Erythroblast (primary cell): ENCODE measurements at regions not wholly inside any gene's neighbourhood (a gene's known extent, or its start where the extent isn't known, plus 50 kb on each side); places are given as distances from the start of the nearest gene placed in this dataset.

Experiments
- GATA1 ChIP-seq: IDR thresholded peaks from 2 replicates; pipeline ENCODE4 v1.6.1; 2011; ENCODE audit warnings: low read depth, mild to moderate bottlenecking, control low read depth, low read length, moderate library complexity
- POLR2A ChIP-seq: IDR thresholded peaks from 2 replicates; pipeline ENCODE4 v1.6.1; 2011; ENCODE audit warnings: mild to moderate bottlenecking, low read length

DNA sequence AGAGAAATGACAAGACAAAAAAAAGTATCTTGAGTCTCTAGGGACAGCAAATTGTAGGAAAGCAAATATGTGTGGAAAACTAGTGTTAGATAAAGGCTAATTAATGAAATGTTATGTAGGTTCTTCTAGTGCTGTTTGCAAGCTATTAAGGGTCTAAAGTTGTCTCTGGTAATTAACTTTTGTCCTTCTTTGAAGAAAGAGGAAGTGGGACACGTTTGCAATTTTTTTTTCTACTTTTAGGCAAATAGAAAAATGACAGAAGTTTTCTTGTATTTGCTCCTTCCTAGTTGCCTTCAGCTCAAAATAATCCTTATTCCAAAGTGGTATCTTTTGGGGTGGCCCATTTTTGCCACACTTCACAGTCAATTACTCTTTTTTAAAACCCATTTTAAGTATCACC lies 1877.7 kb upstream of the PRR20A start:
- TF ChIP-seq POLR2A (no peak), GATA1 (no peak)
